A673 (cell line): ENCODE measurements at regions not wholly inside any gene's neighbourhood (a gene's known extent, or its start where the extent isn't known, plus 50 kb on each side); places are given as distances from the start of the nearest gene placed in this dataset.

ENCODE experiments used
- CTCF ChIP-seq: fragments of 300-800, 200-600 bp; sonication (generic); conservative IDR thresholded peaks from 2 replicates; pipeline ENCODE4 v1.5.1; 2017; ENCODE audit warnings: low read depth, mild to moderate bottlenecking, antibody characterized with exemption, low read length, moderate library complexity, mixed read lengths
- EZH2 ChIP-seq: fragments of 200-600 bp; sonication (generic); IDR thresholded peaks from 2 replicates; pipeline ENCODE4 v1.6.1; 2017; ENCODE audit warnings: borderline replicate concordance, low read depth, mild to moderate bottlenecking, mixed read lengths, antibody characterized with exemption, low read length; ENCODE audit not compliant: poor library complexity, severe bottlenecking

GRCh38 chr3:82494977-82495489 is 733.6 kb upstream of the GBE1 start:
- TF ChIP-seq CTCF (no peak), EZH2 (no peak)
